PFSK-1 (cell line): ENCODE measurements at regions not wholly inside any gene's neighbourhood (a gene's known extent, or its start where the extent isn't known, plus 50 kb on each side); places are given as distances from the start of the nearest gene placed in this dataset.

Source experiments
- FOXP2 ChIP-seq: optimal IDR thresholded peaks from 2 replicates; pipeline ENCODE3; 2011; ENCODE audit warnings: borderline replicate concordance, control low read depth, inconsistent platforms; ENCODE audit not compliant: insufficient read depth; ENCODE audit errors: extremely low read length, extremely low read depth
- POLR2AphosphoS5 ChIP-seq: IDR thresholded peaks from 2 replicates; pipeline ENCODE4 v1.6.1; 2012; ENCODE audit warnings: low read depth, mild to moderate bottlenecking, control low read depth, low read length, moderate library complexity
- SIN3A ChIP-seq: IDR thresholded peaks from 2 replicates; pipeline ENCODE4 v1.6.1; 2012; ENCODE audit warnings: mild to moderate bottlenecking, low read length, moderate library complexity, borderline replicate concordance; ENCODE audit not compliant: insufficient read depth
- TAF1 ChIP-seq: IDR thresholded peaks from 2 replicates; pipeline ENCODE4 v1.6.1; 2012; ENCODE audit warnings: low read length, control low read depth, borderline replicate concordance; ENCODE audit not compliant: insufficient read depth
- TF ChIP-seq, protein P1 (sequence below), 2 experiments: IDR thresholded peaks; 2 replicates each; pipeline versions ENCODE4 v1.6.1 to v1.8.0; 2011 to 2012; ENCODE audit warnings: low read depth in 2 of 2, low read length in 2 of 2, control low read depth in 1 of 2, inconsistent platforms in 1 of 2, mild to moderate bottlenecking in 1 of 2, moderate library complexity in 1 of 2; ENCODE audit not compliant: insufficient read depth in 1 of 2

DNA sequence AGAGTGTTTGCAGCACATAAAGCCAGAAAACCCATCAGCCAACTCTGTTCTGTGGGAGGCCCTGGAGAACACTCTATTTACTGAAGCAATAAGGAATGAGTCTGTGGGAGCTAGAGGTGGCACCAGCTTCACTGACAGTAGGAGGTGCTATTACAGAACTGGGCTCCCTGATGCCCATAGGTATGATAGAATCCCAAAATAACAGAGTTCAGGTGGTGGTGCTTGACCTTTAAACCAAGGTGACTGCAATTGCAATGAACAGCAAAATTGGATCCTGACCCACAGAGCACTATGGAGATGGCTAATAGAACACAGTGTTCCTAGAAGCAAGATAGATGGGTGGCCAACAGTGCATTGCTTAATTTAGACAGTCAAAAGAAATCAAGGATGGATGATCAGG lies 95.4 kb upstream of the RNU6-1 start:
- TF ChIP-seq POLR2AphosphoS5 (no peak), SIN3A (no peak), FOXP2 (no peak), TAF1 (no peak)
- TF ChIP-seq, protein P1, sequence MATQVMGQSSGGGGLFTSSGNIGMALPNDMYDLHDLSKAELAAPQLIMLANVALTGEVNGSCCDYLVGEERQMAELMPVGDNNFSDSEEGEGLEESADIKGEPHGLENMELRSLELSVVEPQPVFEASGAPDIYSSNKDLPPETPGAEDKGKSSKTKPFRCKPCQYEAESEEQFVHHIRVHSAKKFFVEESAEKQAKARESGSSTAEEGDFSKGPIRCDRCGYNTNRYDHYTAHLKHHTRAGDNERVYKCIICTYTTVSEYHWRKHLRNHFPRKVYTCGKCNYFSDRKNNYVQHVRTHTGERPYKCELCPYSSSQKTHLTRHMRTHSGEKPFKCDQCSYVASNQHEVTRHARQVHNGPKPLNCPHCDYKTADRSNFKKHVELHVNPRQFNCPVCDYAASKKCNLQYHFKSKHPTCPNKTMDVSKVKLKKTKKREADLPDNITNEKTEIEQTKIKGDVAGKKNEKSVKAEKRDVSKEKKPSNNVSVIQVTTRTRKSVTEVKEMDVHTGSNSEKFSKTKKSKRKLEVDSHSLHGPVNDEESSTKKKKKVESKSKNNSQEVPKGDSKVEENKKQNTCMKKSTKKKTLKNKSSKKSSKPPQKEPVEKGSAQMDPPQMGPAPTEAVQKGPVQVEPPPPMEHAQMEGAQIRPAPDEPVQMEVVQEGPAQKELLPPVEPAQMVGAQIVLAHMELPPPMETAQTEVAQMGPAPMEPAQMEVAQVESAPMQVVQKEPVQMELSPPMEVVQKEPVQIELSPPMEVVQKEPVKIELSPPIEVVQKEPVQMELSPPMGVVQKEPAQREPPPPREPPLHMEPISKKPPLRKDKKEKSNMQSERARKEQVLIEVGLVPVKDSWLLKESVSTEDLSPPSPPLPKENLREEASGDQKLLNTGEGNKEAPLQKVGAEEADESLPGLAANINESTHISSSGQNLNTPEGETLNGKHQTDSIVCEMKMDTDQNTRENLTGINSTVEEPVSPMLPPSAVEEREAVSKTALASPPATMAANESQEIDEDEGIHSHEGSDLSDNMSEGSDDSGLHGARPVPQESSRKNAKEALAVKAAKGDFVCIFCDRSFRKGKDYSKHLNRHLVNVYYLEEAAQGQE (IDR thresholded peaks at IDR 0.05; ENCODE audit: insufficient read depth in 1 of 2, low read depth in 2 of 2, low read length in 2 of 2): no peak

DNA sequence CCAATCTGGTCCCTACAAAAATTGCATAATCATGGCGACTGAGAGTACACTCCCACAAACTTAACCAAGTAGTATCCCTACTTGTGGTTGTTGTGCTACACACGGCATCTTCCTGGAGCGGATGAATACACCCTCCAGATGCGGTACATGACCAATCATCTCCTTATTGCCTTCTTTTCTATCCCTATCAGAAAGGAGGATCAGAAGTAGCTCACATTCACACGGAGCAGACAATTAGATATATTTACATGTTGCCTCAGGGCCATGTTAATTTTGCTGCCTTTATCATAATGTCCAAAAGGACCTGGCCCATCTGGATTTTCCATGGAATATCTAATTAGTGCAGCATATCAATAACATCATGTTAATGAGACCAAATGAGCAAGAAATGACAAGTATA lies 96.4 kb upstream of the RNU6-1 start:
- TF ChIP-seq FOXP2 (no peak), TAF1 (no peak), SIN3A (no peak), POLR2AphosphoS5 (no peak)
- TF ChIP-seq, protein P1 (IDR thresholded peaks at IDR 0.05; ENCODE audit: insufficient read depth in 1 of 2, low read depth in 2 of 2, low read length in 2 of 2): no peak

DNA sequence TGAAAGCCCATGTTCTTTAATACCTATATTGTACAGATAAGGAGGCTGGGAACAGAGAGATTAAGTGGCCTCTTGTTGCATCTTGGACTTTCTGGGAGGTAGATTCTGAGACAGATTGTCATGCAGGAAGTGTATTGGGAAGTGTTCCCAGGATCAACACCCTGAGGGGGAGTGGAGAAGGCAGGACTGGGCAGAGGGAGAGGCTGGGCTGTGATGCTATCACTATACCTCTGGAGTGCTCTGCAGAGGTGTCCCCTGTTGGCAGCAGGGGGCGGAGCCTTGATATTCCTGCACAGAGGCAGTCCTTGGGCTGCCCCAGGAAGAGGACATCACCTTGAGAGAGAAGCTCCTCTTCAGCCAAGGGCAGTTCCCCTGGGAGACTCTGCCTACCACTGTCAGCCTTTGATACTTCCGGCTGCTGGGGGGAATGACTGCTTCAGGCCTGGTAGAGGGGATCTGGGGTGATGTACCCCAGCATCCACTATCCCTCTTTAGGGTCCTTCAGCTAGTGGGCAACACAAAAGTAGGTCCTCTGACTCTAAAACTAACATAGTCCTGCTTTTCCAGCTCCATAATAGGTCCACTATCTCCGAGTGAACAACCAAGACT lies 97.4 kb upstream of the RNU6-1 start:
- TF ChIP-seq POLR2AphosphoS5 (no peak), SIN3A (no peak), TAF1 (no peak), FOXP2 (no peak)
- TF ChIP-seq, protein P1 (IDR thresholded peaks at IDR 0.05; ENCODE audit: insufficient read depth in 1 of 2, low read depth in 2 of 2, low read length in 2 of 2): no peak

DNA sequence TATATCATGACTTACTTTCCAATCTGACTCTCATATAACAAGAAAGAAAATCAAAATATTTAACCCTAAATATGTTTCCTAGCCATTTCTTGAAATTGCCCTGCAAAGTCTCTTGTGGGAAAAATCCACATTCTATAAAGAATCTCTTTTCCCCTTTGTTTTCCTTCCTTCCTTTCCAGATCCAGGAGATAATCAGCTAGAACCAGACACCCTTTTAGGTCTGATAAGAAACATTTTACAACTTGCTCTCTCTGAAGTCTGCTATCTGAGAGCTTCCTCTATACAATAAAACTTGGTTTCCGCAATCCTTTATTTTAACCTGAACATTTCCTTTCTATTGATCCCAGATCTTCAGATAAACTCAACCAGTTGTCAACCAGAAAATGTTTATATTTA lies 100.5 kb upstream of the RNU6-1 start:
- TF ChIP-seq, protein P1 (IDR thresholded peaks at IDR 0.05; ENCODE audit: insufficient read depth in 1 of 2, low read depth in 2 of 2, low read length in 2 of 2): no peak
- TF ChIP-seq FOXP2 (no peak), SIN3A (no peak), POLR2AphosphoS5 (no peak), TAF1 (no peak)
